BLaER1 treated with 17β-estradiol and CSF1 and Interleukin-3, amounts not matched to agents 10 nM and 100 nM (cell line): ENCODE measurements at regions not wholly inside any gene's neighbourhood (a gene's known extent, or its start where the extent isn't known, plus 50 kb on each side); places are given as distances from the start of the nearest gene placed in this dataset.
"Not testable (repeated sequence)": the region's sequence is repeated elsewhere in the genome, so short reads cannot be mapped to it uniquely, and the experiment has no call there.

Source experiments
- H3K27ac ChIP-seq, 11 experiments: shearing (Covaris generic); formaldehyde crosslinking; 2 replicates each; pipeline ENCODE4 v1.8.1; 2022
- H3K27me3 ChIP-seq, 11 experiments: shearing (Covaris generic); formaldehyde crosslinking; 2 replicates each; pipeline ENCODE4 v1.8.1; 2022
- H3K36me3 ChIP-seq, 11 experiments: shearing (Covaris generic); formaldehyde crosslinking; 2 replicates each; pipeline ENCODE4 v1.8.1; 2022
- H3K4me1 ChIP-seq, 10 experiments: shearing (Covaris generic); formaldehyde crosslinking; 2 replicates each; pipeline ENCODE4 v1.8.1; 2022
- H3K4me2 ChIP-seq, 11 experiments: shearing (Covaris generic); formaldehyde crosslinking; 2 replicates each; pipeline ENCODE4 v1.8.1; 2022
- H3K4me3 ChIP-seq, 10 experiments: shearing (Covaris generic); formaldehyde crosslinking; 2 replicates each; pipeline ENCODE4 v1.8.1; 2022
- H3K9ac ChIP-seq, 11 experiments: shearing (Covaris generic); formaldehyde crosslinking; 2 replicates each; pipeline ENCODE4 v1.8.1; 2022
- H3K9me3 ChIP-seq, 11 experiments: shearing (Covaris generic); formaldehyde crosslinking; replicated peaks in 1 of 11; 2 replicates each; pipeline ENCODE4 v1.8.1; 2022
- H4K20me1 ChIP-seq, 11 experiments: shearing (Covaris generic); formaldehyde crosslinking; 2 replicates each; pipeline ENCODE4 v1.8.1; 2022
- Cebpa-rat ChIP-seq, 11 experiments: shearing (Covaris generic); IDR thresholded peaks; 2 replicates each; pipeline ENCODE4 v1.8.1; 2022

- Histone ChIP-seq H3K4me2 (peak overlapping the region in 7 of 11 experiments; percentile 1 to 67 (median 48); a peak in 10 of 22 replicates), H3K27me3 (no peaks in the 10 kb centered on the region), H3K4me1 (peaks cover 6 to 25% (median 20%) of the 10 kb centered on the region in 10 experiments; a peak in 16 of 20 replicates), H4K20me1 (no peaks in the 10 kb centered on the region), H3K4me3 (no peak overlapping the region), H3K36me3 (no peaks in the 10 kb centered on the region), H3K9me3 (peaks cover 0 to 10% (median 0%) of the 10 kb centered on the region in 11 experiments; a peak in 5 of 22 replicates), H3K9ac (no peak overlapping the region), H3K27ac (peak overlapping the region in 1 of 11 experiments; percentile 22; a peak in 1 of 22 replicates)
- no peak for TF ChIP-seq Cebpa-rat (IDR thresholded peaks at IDR 0.05)
These were observed 80.1 kb upstream of the RPL38 start for GRCh38 chr17:74123350-74123749.

GRCh38 chr17:74123866-74124444 lies 79.5 kb upstream of the RPL38 start:
- peaks cover 0 to 10% (median 0%) of the 10 kb centered on the region in 11 experiments; a peak in 5 of 22 replicates for H3K9me3 ChIP-seq
- no peak overlapping the region for H3K9ac ChIP-seq
- H4K20me1 ChIP-seq, result no peaks in the 10 kb centered on the region
- peaks cover 6 to 25% (median 20%) of the 10 kb centered on the region in 10 experiments; a peak in 16 of 20 replicates for H3K4me1 ChIP-seq
- H3K4me3 ChIP-seq, result no peak overlapping the region
- H3K36me3 ChIP-seq, result no peaks in the 10 kb centered on the region
- H3K27me3 ChIP-seq, result no peaks in the 10 kb centered on the region
- H3K4me2 ChIP-seq, result peak overlapping the region in 7 of 11 experiments; percentile 1 to 67 (median 48); a peak in 8 of 22 replicates
- TF ChIP-seq Cebpa-rat (IDR thresholded peaks at IDR 0.05), result no peak
- H3K27ac ChIP-seq, result peak overlapping the region in 1 of 11 experiments; percentile 22; a peak in 1 of 22 replicates

- H3K27ac ChIP-seq, result no peak overlapping the region
- H3K4me2 ChIP-seq, result peak overlapping the region in 3 of 11 experiments; percentile 7 to 44 (median 15); a peak in 3 of 22 replicates
- H3K9me3 ChIP-seq, result peaks cover 0 to 10% (median 0%) of the 10 kb centered on the region in 11 experiments; a peak in 5 of 22 replicates
- no peak for TF ChIP-seq Cebpa-rat (IDR thresholded peaks at IDR 0.05)
- H3K4me1 ChIP-seq, result peaks cover 6 to 25% (median 20%) of the 10 kb centered on the region in 10 experiments; a peak in 16 of 20 replicates
- H3K9ac ChIP-seq, result no peak overlapping the region
- no peaks in the 10 kb centered on the region for H3K36me3 ChIP-seq
- H4K20me1 ChIP-seq, result no peaks in the 10 kb centered on the region
- H3K4me3 ChIP-seq, result no peak overlapping the region
- no peaks in the 10 kb centered on the region for H3K27me3 ChIP-seq
These were observed 78.3 kb upstream of the RPL38 start for GRCh38 chr17:74125156-74125555.

GRCh38 chr17:74126179-74126900 lies 77.1 kb upstream of the RPL38 start:
- Histone ChIP-seq H3K4me1 (peaks cover 14 to 31% (median 21%) of the 10 kb centered on the region in 10 experiments; a peak in 19 of 20 replicates), H3K4me2 (peak overlapping the region in 10 of 11 experiments; percentile 4 to 50 (median 22); a peak in 14 of 22 replicates), H3K27ac (no peak overlapping the region), H3K4me3 (no peak overlapping the region), H4K20me1 (no peaks in the 10 kb centered on the region), H3K36me3 (no peaks in the 10 kb centered on the region), H3K9me3 (peaks cover 0 to 6% (median 0%) of the 10 kb centered on the region in 11 experiments; a peak in 5 of 22 replicates), H3K9ac (no peak overlapping the region), H3K27me3 (no peaks in the 10 kb centered on the region)
- no peak for TF ChIP-seq Cebpa-rat (IDR thresholded peaks at IDR 0.05)

- Histone ChIP-seq H3K27me3 (no peaks in the 10 kb centered on the region), H3K4me2 (no peak overlapping the region), H3K9ac (no peak overlapping the region), H3K36me3 (no peaks in the 10 kb centered on the region), H3K4me1 (peaks cover 20 to 35% (median 26%) of the 10 kb centered on the region in 10 experiments; a peak in 19 of 20 replicates), H4K20me1 (no peaks in the 10 kb centered on the region), H3K27ac (no peak overlapping the region), H3K9me3 (peaks cover 0 to under 1% (median 0%) of the 10 kb centered on the region in 11 experiments; a peak in 1 of 22 replicates), H3K4me3 (no peak overlapping the region)
- TF ChIP-seq Cebpa-rat (IDR thresholded peaks at IDR 0.05), result no peak
These were observed 76.5 kb upstream of the RPL38 start for GRCh38 chr17:74126959-74127358.

GRCh38 chr17:74128456-74129211 lies 74.8 kb upstream of the RPL38 start:
- Histone ChIP-seq H3K4me3 (no peak overlapping the region), H3K27ac (no peak overlapping the region), H3K27me3 (no peaks in the 10 kb centered on the region), H3K9ac (no peak overlapping the region), H3K36me3 (no peaks in the 10 kb centered on the region), H3K4me2 (no peak overlapping the region), H3K4me1 (peaks cover 11 to 30% (median 20%) of the 10 kb centered on the region in 10 experiments; a peak in 19 of 20 replicates), H3K9me3 (peaks cover 0 to 5% (median 0%) of the 10 kb centered on the region in 11 experiments; a peak in 1 of 22 replicates), H4K20me1 (no peaks in the 10 kb centered on the region)
- no peak for TF ChIP-seq Cebpa-rat (IDR thresholded peaks at IDR 0.05)

GRCh38 chr17:74129800-74130199 lies 73.7 kb upstream of the RPL38 start:
- not testable (repeated sequence) for H3K9me3 ChIP-seq, H3K9ac ChIP-seq, H3K27ac ChIP-seq, H3K4me2 ChIP-seq, H3K27me3 ChIP-seq, H3K4me3 ChIP-seq, H3K36me3 ChIP-seq, H4K20me1 ChIP-seq
- H3K4me1 ChIP-seq, result peaks cover 7 to 32% (median 22%) of the 10 kb centered on the region in 10 experiments

GRCh38 chr17:74130276-74130675 lies 73.2 kb upstream of the RPL38 start:
- Histone ChIP-seq H3K27me3 (no peaks in the 10 kb centered on the region), H3K4me2 (peak overlapping the region in 1 of 11 experiments; percentile 63; a peak in 1 of 22 replicates), H3K9me3 (peaks cover 0 to 5% (median 0%) of the 10 kb centered on the region in 11 experiments; a peak in 1 of 22 replicates), H3K27ac (no peak overlapping the region), H3K4me1 (peaks cover 7 to 35% (median 26%) of the 10 kb centered on the region in 10 experiments), H4K20me1 (no peaks in the 10 kb centered on the region), H3K9ac (no peak overlapping the region), H3K4me3 (no peak overlapping the region), H3K36me3 (no peaks in the 10 kb centered on the region)
- TF ChIP-seq Cebpa-rat (IDR thresholded peaks at IDR 0.05), result no peak
